ENCODE measurements at regions not wholly inside any gene's neighbourhood (a gene's known extent, or its start where the extent isn't known, plus 50 kb on each side); places are given as distances from the start of the nearest gene placed in this dataset.
"Not testable (repeated sequence)": the region's sequence is repeated elsewhere in the genome, so short reads cannot be mapped to it uniquely, and the experiment has no call there.

GRCh38 chr17:20843799-20844553 lies 198.8 kb downstream of the USP22 start:
- H3K4me3 ChIP-seq (ENCODE audit: low read depth, low read length): peak overlapping the region; percentile 53
- not testable (repeated sequence) for H3K9me3 ChIP-seq (ENCODE audit: control insufficient read depth, insufficient read depth, low read depth, low read length); H3K27ac ChIP-seq (ENCODE audit: extremely low read depth, low read depth, low read length); H3K36me3 ChIP-seq (ENCODE audit: control insufficient read depth in 2 of 2, insufficient read depth in 1 of 2, low read length in 2 of 2); H3K4me1 ChIP-seq (ENCODE audit: control insufficient read depth, insufficient read depth, low read length)
- POLR2A ChIA-PET: interaction anchor here (0.7 to 1.4 kb wide), 3 partner anchors 9 to 199 kb away, joined by 3 to 4 read pairs (median 4); no protein-coding TSS in a partner anchor
- 0 out of 2 replicates have a peak, but pooled peaks have one; percentile 54 for TF ChIP-seq PATZ1 (tag by site-specific recombination; IDR thresholded peaks at IDR 0.05)
- TF ChIP-seq ZNF423 (tag by site-specific recombination; IDR thresholded peaks at IDR 0.05): 0 out of 2 replicates have a peak, but pooled peaks have one; percentile 30
- peak; percentile 87 for TF ChIP-seq ZNF335 (tag by site-specific recombination; conservative IDR thresholded peaks at IDR 0.05)
- peak; percentile 73; the same call in 1 of the 2 replicates for TF ChIP-seq ZBTB6 (tag by site-specific recombination; IDR thresholded peaks at IDR 0.05)
- TF ChIP-seq GLIS2 (tag by site-specific recombination; IDR thresholded peaks at IDR 0.05): peak; percentile 79
- peak; percentile 39 for TF ChIP-seq ZBTB26 (tag by site-specific recombination; optimal IDR thresholded peaks at IDR 0.05)
- peak; percentile 93 for TF ChIP-seq GLIS1 (tag by site-specific recombination; IDR thresholded peaks at IDR 0.05)
- TF ChIP-seq ZBTB17 (tag by site-specific recombination; IDR thresholded peaks at IDR 0.05): peak; percentile 32; the same call in 1 of the 2 replicates
- peak; percentile 53 for TF ChIP-seq KLF9 (tag by site-specific recombination; IDR thresholded peaks at IDR 0.05; ENCODE audit: low read depth)
- peak; percentile 7; the same call in 1 of the 2 replicates for TF ChIP-seq SP2 (tag by site-specific recombination; IDR thresholded peaks at IDR 0.05)
- CTCF ChIA-PET: interaction anchor here (0.6 to 2.4 kb wide), 3 partner anchors 42 to 647 kb away, joined by 3 to 12 read pairs (median 4); no protein-coding TSS in a partner anchor

- H3K36me3 ChIP-seq (ENCODE audit: control insufficient read depth in 2 of 2, insufficient read depth in 1 of 2, low read length in 2 of 2); H3K4me1 ChIP-seq (ENCODE audit: control insufficient read depth, insufficient read depth, low read length); H3K4me3 ChIP-seq (ENCODE audit: low read depth, low read length); H3K27ac ChIP-seq (ENCODE audit: extremely low read depth, low read depth, low read length); POLR2A ChIA-PET; H3K9me3 ChIP-seq (ENCODE audit: control insufficient read depth, insufficient read depth, low read depth, low read length): not testable (repeated sequence)
- CTCF ChIA-PET: interaction anchor here (0.7 to 0.8 kb wide), 2 partner anchors 65 to 622 kb away, joined by 3 to 4 read pairs; no protein-coding TSS in a partner anchor
- peak; percentile 59 for TF ChIP-seq ZNF654 (tag by site-specific recombination; IDR thresholded peaks at IDR 0.05; ENCODE audit: low read depth)
- TF ChIP-seq ZNF660 (tag by site-specific recombination; IDR thresholded peaks at IDR 0.05): 0 out of 2 replicates have a peak, but pooled peaks have one; percentile 35
- TF ChIP-seq CTCF (tag by site-specific recombination; IDR thresholded peaks at IDR 0.05): 0 out of 2 replicates have a peak, but pooled peaks have one; percentile 21
Measured at GRCh38 chr17:20848869-20849443, 193.9 kb downstream of the USP22 start.

All from HEK293 (cell line).